SK-N-MC (cell line): ENCODE measurements at regions not wholly inside any gene's neighbourhood (a gene's known extent, or its start where the extent isn't known, plus 50 kb on each side); places are given as distances from the start of the nearest gene placed in this dataset.
"Not testable (repeated sequence)": the region's sequence is repeated elsewhere in the genome, so short reads cannot be mapped to it uniquely, and the experiment has no call there.

Source experiments
- DNase-seq: peaks from one replicate; pipeline ENCODE4 v3.0.0-alpha.2; 2011; ENCODE audit warnings: low read depth, low spot score
- H3K27ac ChIP-seq: fragments of 200-600 bp; sonication (generic); 2 replicates; pipeline ENCODE4 v1.5.1; 2016; ENCODE audit warnings: mixed run types
- H3K36me3 ChIP-seq: fragments of 200-600 bp; sonication (generic); 2 replicates; pipeline ENCODE4 v1.6.1; 2017; ENCODE audit warnings: antibody characterized with exemption, low read length, mixed read lengths; ENCODE audit not compliant: insufficient read depth
- H3K4me3 ChIP-seq: fragments of 200-600 bp; sonication (generic); 2 replicates; pipeline ENCODE4 v1.5.1; 2016
- H3K9ac ChIP-seq: fragments of 200-600 bp; sonication (generic); 2 replicates; pipeline ENCODE4 v1.8.0; 2017; ENCODE audit warnings: mixed run types, mixed read lengths; ENCODE audit not compliant: insufficient read length
- H3K9me3 ChIP-seq: fragments of 200-600 bp; sonication (generic); 2 replicates; pipeline ENCODE4 v1.6.1; 2017; ENCODE audit warnings: low read depth, mild to moderate bottlenecking, antibody characterized with exemption, low read length, moderate library complexity, mixed read lengths
- EZH2 ChIP-seq: fragments of 200-600 bp; sonication (generic); IDR thresholded peaks from one replicate; pipeline ENCODE4 v1.6.1; 2017; ENCODE audit warnings: antibody characterized with exemption
- FOXP2 ChIP-seq: optimal IDR thresholded peaks from 2 replicates; pipeline ENCODE3; 2011; ENCODE audit warnings: mild to moderate bottlenecking, moderate library complexity; ENCODE audit not compliant: insufficient read depth; ENCODE audit errors: extremely low read length, control extremely low read depth
- POLR2AphosphoS5 ChIP-seq: IDR thresholded peaks from 2 replicates; pipeline ENCODE4 v1.6.1; 2012; ENCODE audit warnings: mild to moderate bottlenecking, low read depth, low read length, borderline replicate concordance

- Histone ChIP-seq H3K9ac (peak overlapping the region; percentile 62), H3K9me3 (no peaks in the 10 kb centered on the region), H3K27ac (peak overlapping the region; percentile 61), H3K4me3 (peak overlapping the region; percentile 69), H3K36me3 (no peaks in the 10 kb centered on the region)
- no peak for TF ChIP-seq FOXP2
- no peak for TF ChIP-seq POLR2AphosphoS5
- no peak for TF ChIP-seq EZH2
- peak; percentile 16 for DNase-seq
These were observed 103.1 kb downstream of the ZNF467 start for GRCh38 chr7:149670288-149670687.

- Histone ChIP-seq H3K36me3 (no peaks in the 10 kb centered on the region), H3K9ac (no peak overlapping the region), H3K9me3 (no peaks in the 10 kb centered on the region), H3K27ac (no peak overlapping the region), H3K4me3 (no peak overlapping the region)
- DNase-seq = no peak
- TF ChIP-seq FOXP2 = no peak
- no peak for TF ChIP-seq EZH2
- no peak for TF ChIP-seq POLR2AphosphoS5
These were observed 104.1 kb downstream of the ZNF467 start for GRCh38 chr7:149669121-149669818.

- H3K36me3 ChIP-seq = no peaks in the 10 kb centered on the region
- H3K9ac ChIP-seq = no peak overlapping the region
- TF ChIP-seq POLR2AphosphoS5 = no peak
- TF ChIP-seq EZH2 = no peak
- TF ChIP-seq FOXP2 = no peak
- no peak overlapping the region for H3K27ac ChIP-seq
- H3K4me3 ChIP-seq = no peak overlapping the region
- DNase-seq = no peak
- no peaks in the 10 kb centered on the region for H3K9me3 ChIP-seq
These were observed 106.9 kb downstream of the ZNF467 start for GRCh38 chr7:149666360-149666945.

- not testable (repeated sequence) for H3K4me3 ChIP-seq, H3K36me3 ChIP-seq, DNase-seq, H3K9me3 ChIP-seq, H3K9ac ChIP-seq, H3K27ac ChIP-seq
These were observed 107.8 kb downstream of the ZNF467 start for GRCh38 chr7:149665618-149666017.

GRCh38 chr7:149664666-149665065 lies 108.7 kb downstream of the ZNF467 start:
- no peak overlapping the region for H3K9ac ChIP-seq
- H3K36me3 ChIP-seq = no peaks in the 10 kb centered on the region
- no peak overlapping the region for H3K4me3 ChIP-seq
- no peak overlapping the region for H3K27ac ChIP-seq
- no peaks in the 10 kb centered on the region for H3K9me3 ChIP-seq
- no peak for DNase-seq
- no peak for TF ChIP-seq FOXP2
- TF ChIP-seq POLR2AphosphoS5 = no peak
- no peak for TF ChIP-seq EZH2

- Histone ChIP-seq H3K9me3 (no peaks in the 10 kb centered on the region), H3K9ac (no peak overlapping the region), H3K36me3 (no peaks in the 10 kb centered on the region), H3K4me3 (no peak overlapping the region), H3K27ac (no peak overlapping the region)
- no peak for DNase-seq
- TF ChIP-seq POLR2AphosphoS5 = no peak
- TF ChIP-seq FOXP2 = no peak
- no peak for TF ChIP-seq EZH2
These were observed 109.2 kb downstream of the ZNF467 start for GRCh38 chr7:149664176-149664575.

- Histone ChIP-seq H3K4me3 (no peak overlapping the region), H3K36me3 (no peaks in the 10 kb centered on the region), H3K9me3 (no peaks in the 10 kb centered on the region), H3K9ac (no peak overlapping the region), H3K27ac (no peak overlapping the region)
- DNase-seq = peak; percentile 5
- TF ChIP-seq POLR2AphosphoS5 (no peak), FOXP2 (no peak), EZH2 (no peak)
These were observed 110.7 kb downstream of the ZNF467 start for GRCh38 chr7:149662591-149663095.

GRCh38 chr7:149655784-149656183 lies 117.6 kb downstream of the ZNF467 start:
- Histone ChIP-seq H3K9ac (no peak overlapping the region), H3K27ac (no peak overlapping the region), H3K9me3 (no peaks in the 10 kb centered on the region), H3K36me3 (no peaks in the 10 kb centered on the region), H3K4me3 (no peak overlapping the region)
- no peak for TF ChIP-seq FOXP2
- no peak for DNase-seq

- H3K9me3 ChIP-seq = no peaks in the 10 kb centered on the region
- no peak for TF ChIP-seq FOXP2
- no peak for TF ChIP-seq EZH2
- TF ChIP-seq POLR2AphosphoS5 = no peak
- DNase-seq = no peak
- no peaks in the 10 kb centered on the region for H3K36me3 ChIP-seq
- no peak overlapping the region for H3K9ac ChIP-seq
- no peak overlapping the region for H3K27ac ChIP-seq
- no peak overlapping the region for H3K4me3 ChIP-seq
These were observed 118.8 kb downstream of the ZNF467 start for GRCh38 chr7:149654588-149654987.

- not testable (repeated sequence) for H3K27ac ChIP-seq, H3K9ac ChIP-seq, DNase-seq, H3K9me3 ChIP-seq, H3K36me3 ChIP-seq, H3K4me3 ChIP-seq
These were observed 123.2 kb downstream of the ZNF467 start for GRCh38 chr7:149650190-149650589.
